Head of caudate nucleus (tissue), 42 donors: ENCODE measurements at regions not wholly inside any gene's neighbourhood (a gene's known extent, or its start where the extent isn't known, plus 50 kb on each side); places are given as distances from the start of the nearest gene placed in this dataset.

Experiments used
- DNase-seq, 42 donors: peaks; one replicate each; pipeline versions ENCODE4 v3.0.0 to v3.0.0-alpha.2; 2020 to 2021; ENCODE audit warnings: mixed read lengths in 7 of 42
- intact Hi-C: fragments of 100-400 bp; cut with DNase I; formaldehyde crosslinking; loops from one replicate; pipeline ENCODE4 v1.15.0; 2022

GRCh38 chr3:87398168-87398801 lies 121.9 kb upstream of the POU1F1 start:
- intact Hi-C loops: no loop called here
- DNase-seq: no peak

- intact Hi-C loops: no loop called here
- no peak for DNase-seq
These were observed 120.8 kb upstream of the POU1F1 start for GRCh38 chr3:87397211-87397610.

- intact Hi-C loops: no loop called here
- no peak for DNase-seq
These were observed 114.4 kb upstream of the POU1F1 start for GRCh38 chr3:87390821-87391220.

- no peak for DNase-seq
- intact Hi-C loops: no loop called here
These were observed 114.0 kb upstream of the POU1F1 start for GRCh38 chr3:87390353-87390752.

- DNase-seq: no peak
- intact Hi-C loops: no loop called here
These were observed 98.9 kb upstream of the POU1F1 start for GRCh38 chr3:87375231-87375682.

- intact Hi-C loops: no loop called here
- no peak for DNase-seq
These were observed 93.6 kb upstream of the POU1F1 start for GRCh38 chr3:87370007-87370406.

- no peak for DNase-seq
- intact Hi-C loops: no loop called here
These were observed 91.4 kb upstream of the POU1F1 start for GRCh38 chr3:87367736-87368135.

- no peak for DNase-seq
- intact Hi-C loops: no loop called here
These were observed 87.3 kb upstream of the POU1F1 start for GRCh38 chr3:87363721-87364120.

GRCh38 chr3:87361956-87362355 lies 85.6 kb upstream of the POU1F1 start:
- no peak for DNase-seq
- intact Hi-C loops: no loop called here

GRCh38 chr3:87361271-87361670 lies 84.9 kb upstream of the POU1F1 start:
- intact Hi-C loops: no loop called here
- DNase-seq: no peak

GRCh38 chr3:87359826-87360225 lies 83.4 kb upstream of the POU1F1 start:
- intact Hi-C loops: loop anchor here (10.0 kb wide), 1 partner anchor 645 kb away; no protein-coding TSS in a partner anchor
- DNase-seq: no peak

GRCh38 chr3:87359025-87359424 lies 82.6 kb upstream of the POU1F1 start:
- intact Hi-C loops: loop anchor here (10.0 kb wide), 1 partner anchor 646 kb away; no protein-coding TSS in a partner anchor

GRCh38 chr3:87358066-87358465 lies 81.7 kb upstream of the POU1F1 start:
- DNase-seq: no peak
- intact Hi-C loops: loop anchor here (10.0 kb wide), 1 partner anchor 647 kb away; no protein-coding TSS in a partner anchor

More at GRCh38 chr3:87359025-87359424, 82.6 kb upstream of the POU1F1 start:
- no peak for DNase-seq

- intact Hi-C loops: loop anchor here (10.0 kb wide), 1 partner anchor 650 kb away; no protein-coding TSS in a partner anchor
- no peak for DNase-seq
These were observed 78.0 kb upstream of the POU1F1 start for GRCh38 chr3:87354398-87354797.

GRCh38 chr3:87351937-87352336 lies 75.6 kb upstream of the POU1F1 start:
- intact Hi-C loops: loop anchor here (10.0 kb wide), 1 partner anchor 653 kb away; no protein-coding TSS in a partner anchor

GRCh38 chr3:87350367-87351199 lies 74.2 kb upstream of the POU1F1 start:
- peak in 24 of 42 donors; percentile 10 to 66 (median 34) for DNase-seq
- intact Hi-C loops: loop anchor here (10.0 kb wide), 1 partner anchor 654 kb away; no protein-coding TSS in a partner anchor

More at GRCh38 chr3:87351937-87352336, 75.6 kb upstream of the POU1F1 start:
- DNase-seq: no peak

- intact Hi-C loops: loop anchor here (10.0 kb wide), 1 partner anchor 655 kb away; no protein-coding TSS in a partner anchor
- DNase-seq: no peak
These were observed 73.4 kb upstream of the POU1F1 start for GRCh38 chr3:87349833-87350232.

- DNase-seq: no peak
- intact Hi-C loops: no loop called here
These were observed 60.4 kb upstream of the POU1F1 start for GRCh38 chr3:87336761-87337160.

GRCh38 chr3:87335931-87336330 lies 59.5 kb upstream of the POU1F1 start:
- no peak for DNase-seq
- intact Hi-C loops: no loop called here

GRCh38 chr3:87333393-87333892 lies 57.1 kb upstream of the POU1F1 start:
- no peak for DNase-seq
- intact Hi-C loops: no loop called here
